H1 (cell line): ENCODE measurements at regions not wholly inside any gene's neighbourhood (a gene's known extent, or its start where the extent isn't known, plus 50 kb on each side); places are given as distances from the start of the nearest gene placed in this dataset.

Source experiments
- CTCF ChIA-PET: fragments of 300-600 bp; sonication (Branson Sonifier 250); formaldehyde crosslinking; loops from one replicate; lab custom pipeline; 2021; ENCODE audit not compliant: partially characterized antibody; lab: Charles Lee
- POLR2A ChIA-PET: fragments of 300-600 bp; sonication (Branson Sonifier 250); formaldehyde crosslinking; loops from one replicate; lab custom pipeline; 2021; ENCODE audit warnings: inconsistent platforms; ENCODE audit not compliant: partially characterized antibody; lab: Charles Lee
- DNase-seq, 2 experiments: peaks; one replicate each; pipeline versions ENCODE4 v3.0.0 to v3.0.0-alpha.2; 2010 to 2022; ENCODE audit warnings: low spot score in 2 of 2, low read depth in 1 of 2, mixed read lengths in 1 of 2
- FAIRE-seq: peaks from 2 replicates; lab custom pipeline; 2011; peaks lifted over from hg19 to GRCh38; lab: Jason Lieb, UNC
- H2AFZ ChIP-seq: 2 replicates; pipeline ENCODE4 v1.8.1; 2012; ENCODE audit warnings: low read length, inconsistent platforms
- H2AK5ac ChIP-seq: 2 replicates; pipeline ENCODE4 v1.6.1; 2013; ENCODE audit warnings: low read depth, low read length
- H2BK120ac ChIP-seq: replicated peaks from 2 replicates; pipeline ENCODE3; 2013; ENCODE audit warnings: low read depth, low read length, inconsistent platforms
- H2BK12ac ChIP-seq: 2 replicates; pipeline ENCODE4 v1.6.1; 2013; ENCODE audit warnings: low read depth, low read length
- H2BK15ac ChIP-seq: 2 replicates; pipeline ENCODE4 v1.6.1; 2013; ENCODE audit warnings: low read length
- H2BK20ac ChIP-seq: 2 replicates; pipeline ENCODE4 v1.6.1; 2013; ENCODE audit warnings: low read length
- H2BK5ac ChIP-seq: 2 replicates; pipeline ENCODE4 v1.6.1; 2013; ENCODE audit warnings: low read depth, low read length
- H3K14ac ChIP-seq: 2 replicates; pipeline ENCODE4 v1.6.1; 2013; ENCODE audit warnings: inconsistent platforms; ENCODE audit not compliant: insufficient read length
- H3K18ac ChIP-seq: 2 replicates; pipeline ENCODE4 v1.6.1; 2013; ENCODE audit warnings: low read length; ENCODE audit errors: extremely low read depth
- H3K23ac ChIP-seq: 2 replicates; pipeline ENCODE4 v1.6.1; 2013; ENCODE audit warnings: inconsistent platforms; ENCODE audit not compliant: insufficient read length
- H3K23me2 ChIP-seq: 2 replicates; pipeline ENCODE4 v1.6.1; 2013; ENCODE audit warnings: low read depth, low read length
- H3K27ac ChIP-seq: 2 replicates; pipeline ENCODE4 v1.6.1; 2011; ENCODE audit warnings: low read depth, low read length, inconsistent platforms
- H3K27me3 ChIP-seq, 4 experiments: replicated peaks in 1 of 4; 1 replicate in 1 of 4; 2 replicates in 3 of 4; pipeline versions ENCODE4 v1.6.1 to v1.8.1; 2011 to 2013; ENCODE audit warnings: low read length in 3 of 4, mild to moderate bottlenecking in 3 of 4, inconsistent platforms in 2 of 4, mixed read lengths in 2 of 4, moderate library complexity in 1 of 4; ENCODE audit not compliant: control insufficient read depth in 3 of 4, insufficient read depth in 3 of 4; ENCODE audit errors: extremely low read depth in 1 of 4
- H3K36me3 ChIP-seq, 4 experiments: 2 replicates each; pipeline versions ENCODE4 v1.6.1 to v1.8.1; 2011 to 2013; ENCODE audit warnings: mild to moderate bottlenecking in 4 of 4, low read length in 3 of 4, moderate library complexity in 2 of 4, control low read depth in 1 of 4, inconsistent platforms in 1 of 4; ENCODE audit not compliant: insufficient read depth in 4 of 4, control insufficient read depth in 2 of 4
- H3K4ac ChIP-seq: replicated peaks from 2 replicates; pipeline ENCODE3; 2013; ENCODE audit warnings: low read length, low read depth, mixed read lengths, inconsistent platforms; ENCODE audit not compliant: insufficient read length
- H3K4me1 ChIP-seq, 4 experiments: replicated peaks in 1 of 4; 1 replicate in 1 of 4; 2 replicates in 3 of 4; pipeline versions ENCODE4 v1.6.1 to v1.8.1; 2011 to 2013; ENCODE audit warnings: low read length in 3 of 4, inconsistent platforms in 2 of 4, mixed read lengths in 1 of 4; ENCODE audit not compliant: insufficient read depth in 4 of 4, control insufficient read depth in 3 of 4
- H3K4me2 ChIP-seq, 2 experiments: 2 replicates each; pipeline versions ENCODE4 v1.6.1 to v1.8.1; 2011 to 2013; ENCODE audit warnings: low read depth in 2 of 2, low read length in 2 of 2, control low read depth in 1 of 2, inconsistent platforms in 1 of 2, mild to moderate bottlenecking in 1 of 2; ENCODE audit not compliant: insufficient read depth in 1 of 2
- H3K4me3 ChIP-seq, 4 experiments: fragments of 200-600, 300-600 bp in 1 of 4; sonication (generic), shearing (Covaris generic), sonication (Bioruptor Twin) in 1 of 4; 2 replicates each; pipeline versions ENCODE4 v1.5.1 to v1.8.1; 2011 to 2016; ENCODE audit warnings: low read length in 4 of 4, low read depth in 3 of 4, control low read depth in 2 of 4, inconsistent platforms in 2 of 4, mild to moderate bottlenecking in 2 of 4, mixed read lengths in 1 of 4, moderate library complexity in 1 of 4; ENCODE audit not compliant: insufficient read depth in 2 of 4; ENCODE audit errors: extremely low read depth in 1 of 4
- H3K56ac ChIP-seq: replicated peaks from 2 replicates; pipeline ENCODE3; 2013; ENCODE audit warnings: low read depth, mild to moderate bottlenecking, mixed read lengths, low read length, inconsistent platforms; ENCODE audit not compliant: insufficient read length
- H3K79me1 ChIP-seq: 2 replicates; pipeline ENCODE4 v1.6.1; 2013; ENCODE audit warnings: low read depth, low read length, control low read depth
- H3K79me2 ChIP-seq, 2 experiments: 2 replicates each; pipeline versions ENCODE4 v1.6.1 to v1.8.1; 2012 to 2013; ENCODE audit warnings: low read length in 2 of 2, mild to moderate bottlenecking in 2 of 2, inconsistent platforms in 1 of 2; ENCODE audit not compliant: insufficient read depth in 2 of 2, control insufficient read depth in 1 of 2
- H3K9ac ChIP-seq, 4 experiments: replicated peaks in 1 of 4; 1 replicate in 1 of 4; 2 replicates in 3 of 4; pipeline versions ENCODE4 v1.6.1 to v1.8.1; 2011 to 2013; ENCODE audit warnings: low read depth in 3 of 4, low read length in 3 of 4, control low read depth in 2 of 4, mild to moderate bottlenecking in 2 of 4, moderate library complexity in 2 of 4, inconsistent platforms in 1 of 4; ENCODE audit errors: extremely low read depth in 1 of 4
- H3K9me3 ChIP-seq, 2 experiments: 2 replicates each; pipeline versions ENCODE4 v1.6.1 to v1.8.1; 2012 to 2013; ENCODE audit warnings: mild to moderate bottlenecking in 2 of 2, moderate library complexity in 2 of 2, control low read depth in 1 of 2, inconsistent platforms in 1 of 2, low read depth in 1 of 2, low read length in 1 of 2, mixed read lengths in 1 of 2; ENCODE audit not compliant: insufficient read depth in 2 of 2
- H4K20me1 ChIP-seq, 2 experiments: replicated peaks in 1 of 2; 2 replicates each; pipeline versions ENCODE3 to v1.8.1; 2011 to 2013; ENCODE audit warnings: inconsistent platforms in 2 of 2, low read length in 2 of 2, mild to moderate bottlenecking in 1 of 2; ENCODE audit not compliant: insufficient read depth in 2 of 2, control insufficient read depth in 1 of 2
- H4K5ac ChIP-seq: 2 replicates; pipeline ENCODE4 v1.6.1; 2013; ENCODE audit warnings: low read length, low read depth, mixed read lengths, inconsistent platforms; ENCODE audit not compliant: insufficient read length
- H4K8ac ChIP-seq: 2 replicates; pipeline ENCODE4 v1.8.0; 2013; ENCODE audit warnings: mild to moderate bottlenecking, moderate library complexity, low read length, inconsistent platforms; ENCODE audit not compliant: insufficient read depth; ENCODE audit errors: extremely low read depth
- H4K91ac ChIP-seq: replicated peaks from 2 replicates; pipeline ENCODE3; 2013; ENCODE audit warnings: low read length, mixed read lengths, inconsistent platforms; ENCODE audit not compliant: insufficient read length
- WGBS, 2 experiments: shearing (Covaris generic) in 1 of 2; methylation state at CpG; one replicate each; pipeline versions ENCODE4 v1.1.6 to v1.1.7; 2013 to 2015; ENCODE audit warnings: low lambda C conversion rate in 2 of 2, mixed read lengths in 2 of 2, inconsistent platforms in 1 of 2, low coverage in 1 of 2, missing lambda C conversion rate in 1 of 2; ENCODE audit not compliant: insufficient replicate concordance in 2 of 2, insufficient coverage in 1 of 2, insufficient read length in 1 of 2; ENCODE audit errors: extremely low coverage in 1 of 2, missing lambda C conversion rate in 1 of 2; 5-methylcytosine and 5-hydroxymethylcytosine counted together

DNA sequence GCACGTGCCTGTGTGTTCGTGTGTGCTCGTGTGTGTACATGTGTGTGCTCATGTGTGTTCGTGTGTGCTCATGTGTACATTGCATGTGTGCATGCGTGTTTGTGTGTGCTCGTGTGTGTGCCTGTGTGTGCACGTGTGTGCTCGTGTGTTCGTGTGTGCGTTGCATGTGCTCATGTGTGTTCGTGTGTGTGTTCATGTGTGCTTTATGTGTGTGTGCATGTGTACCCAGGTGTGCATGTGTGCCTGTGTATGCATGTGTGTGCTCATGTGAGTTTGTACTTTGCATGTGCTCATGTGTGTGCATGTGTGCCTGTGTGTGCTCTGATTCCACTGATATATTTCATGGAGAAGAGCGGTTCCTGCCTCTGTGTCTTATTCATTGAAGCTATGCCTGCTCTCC, 265.5 kb downstream of the FOXL1 start:
- peak overlapping the region; percentile 43 for H2BK120ac ChIP-seq
- no peak overlapping the region for H2BK20ac ChIP-seq
- no peak overlapping the region for H4K5ac ChIP-seq
- H2AFZ ChIP-seq = no peak overlapping the region
- no peaks in the 10 kb centered on the region for H3K79me2 ChIP-seq
- no peaks in the 10 kb centered on the region for H3K79me1 ChIP-seq
- H3K18ac ChIP-seq = no peak overlapping the region; the same call in 1 of the 2 replicates
- H3K4ac ChIP-seq = peak overlapping the region; percentile 97
- H3K27ac ChIP-seq = no peak overlapping the region
- no peak for DNase-seq
- no peak overlapping the region for H3K4me3 ChIP-seq
- H4K91ac ChIP-seq = peak overlapping the region; percentile 54
- WGBS, 2 experiments = 91% methylated on average over 12 of the region's 12 CpGs; no CpG with 5 or more reads in 1 of the 2 experiments
- no peaks in the 10 kb centered on the region for H3K4me1 ChIP-seq
- H3K56ac ChIP-seq = no peak overlapping the region
- no peak overlapping the region for H3K9ac ChIP-seq
- ChIA-PET POLR2A (no interaction called here), CTCF (no interaction called here)
- no peak overlapping the region for H2BK15ac ChIP-seq
- peak overlapping the region; percentile 96; the same call in 1 of the 2 replicates for H2AK5ac ChIP-seq
- H3K27me3 ChIP-seq = no peaks in the 10 kb centered on the region; a peak in 1 of 7 replicates
- H2BK5ac ChIP-seq = peak overlapping the region; percentile 78; the same call in 1 of the 2 replicates
- no peak overlapping the region for H3K23ac ChIP-seq
- H3K23me2 ChIP-seq = peaks cover 4% of the 10 kb centered on the region
- peaks cover 0 to 3% of the 10 kb centered on the region in 2 experiments for H4K20me1 ChIP-seq
- H2BK12ac ChIP-seq = peak overlapping the region; percentile 95; the same call in 1 of the 2 replicates
- no peak overlapping the region for H4K8ac ChIP-seq
- no peaks in the 10 kb centered on the region for H3K9me3 ChIP-seq
- no peak overlapping the region for H3K4me2 ChIP-seq
- H3K14ac ChIP-seq = no peak overlapping the region
- FAIRE-seq = no peak
- H3K36me3 ChIP-seq = no peaks in the 10 kb centered on the region; a peak in 1 of 8 replicates
